ENCODE measurements at regions not wholly inside any gene's neighbourhood (a gene's known extent, or its start where the extent isn't known, plus 50 kb on each side); places are given as distances from the start of the nearest gene placed in this dataset.

DNA sequence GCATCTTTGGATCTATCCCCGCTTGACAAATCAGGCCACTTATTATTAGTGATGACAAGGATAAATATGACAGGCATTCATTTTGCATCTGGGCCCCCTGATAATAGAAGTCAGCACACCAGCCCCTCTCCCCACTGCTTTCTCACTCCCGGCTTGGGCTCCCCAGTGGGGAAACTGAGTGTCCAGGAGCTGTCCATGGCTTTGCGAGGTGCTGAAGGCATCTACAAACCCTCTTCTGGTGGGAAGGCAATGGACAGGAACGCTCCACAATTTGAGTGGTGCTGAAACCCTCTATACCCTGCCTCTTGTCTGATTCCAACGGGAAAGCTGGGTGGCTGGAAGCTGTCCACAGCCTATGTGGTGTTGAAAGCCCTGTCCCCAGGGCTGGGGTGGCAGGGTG lies 61.7 kb upstream of the PCBD1 start:
- TF ChIP-seq, protein P1, sequence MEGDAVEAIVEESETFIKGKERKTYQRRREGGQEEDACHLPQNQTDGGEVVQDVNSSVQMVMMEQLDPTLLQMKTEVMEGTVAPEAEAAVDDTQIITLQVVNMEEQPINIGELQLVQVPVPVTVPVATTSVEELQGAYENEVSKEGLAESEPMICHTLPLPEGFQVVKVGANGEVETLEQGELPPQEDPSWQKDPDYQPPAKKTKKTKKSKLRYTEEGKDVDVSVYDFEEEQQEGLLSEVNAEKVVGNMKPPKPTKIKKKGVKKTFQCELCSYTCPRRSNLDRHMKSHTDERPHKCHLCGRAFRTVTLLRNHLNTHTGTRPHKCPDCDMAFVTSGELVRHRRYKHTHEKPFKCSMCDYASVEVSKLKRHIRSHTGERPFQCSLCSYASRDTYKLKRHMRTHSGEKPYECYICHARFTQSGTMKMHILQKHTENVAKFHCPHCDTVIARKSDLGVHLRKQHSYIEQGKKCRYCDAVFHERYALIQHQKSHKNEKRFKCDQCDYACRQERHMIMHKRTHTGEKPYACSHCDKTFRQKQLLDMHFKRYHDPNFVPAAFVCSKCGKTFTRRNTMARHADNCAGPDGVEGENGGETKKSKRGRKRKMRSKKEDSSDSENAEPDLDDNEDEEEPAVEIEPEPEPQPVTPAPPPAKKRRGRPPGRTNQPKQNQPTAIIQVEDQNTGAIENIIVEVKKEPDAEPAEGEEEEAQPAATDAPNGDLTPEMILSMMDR (conservative IDR thresholded peaks at IDR 0.05 in 1 of 2, IDR thresholded peaks at IDR 0.05 in 1 of 2; ENCODE audit: extremely low read depth in 1 of 2, insufficient read depth in 1 of 2, low read depth in 1 of 2, low read length in 2 of 2): no peak
- TF ChIP-seq EZH2 (IDR thresholded peaks at IDR 0.05; ENCODE audit: borderline replicate concordance, low read length): no peak
